ENCODE measurements at regions not wholly inside any gene's neighbourhood (a gene's known extent, or its start where the extent isn't known, plus 50 kb on each side); places are given as distances from the start of the nearest gene placed in this dataset.
"Not testable (repeated sequence)": the region's sequence is repeated elsewhere in the genome, so short reads cannot be mapped to it uniquely, and the experiment has no call there.

GRCh38 chr10:45122180-45122860 lies 121.6 kb downstream of the ZNF22 start:
- not testable (repeated sequence) for DNase-seq

GRCh38 chr10:45135443-45136198 lies 134.9 kb downstream of the ZNF22 start:
- DNase-seq, result no peak

- no peak for DNase-seq
These were observed 135.5 kb downstream of the ZNF22 start for GRCh38 chr10:45136256-45136655.

GRCh38 chr10:45144326-45145070 lies 143.8 kb downstream of the ZNF22 start:
- DNase-seq, result no peak

- DNase-seq, result not testable (repeated sequence)
These were observed 144.4 kb downstream of the ZNF22 start for GRCh38 chr10:45145143-45145542.

- DNase-seq, result no peak
These were observed 146.3 kb downstream of the ZNF22 start for GRCh38 chr10:45147000-45147399.

- DNase-seq, result no peak
These were observed 150.3 kb downstream of the ZNF22 start for GRCh38 chr10:45150997-45151396.

- no peak for DNase-seq
These were observed 150.9 kb downstream of the ZNF22 start for GRCh38 chr10:45151467-45152214.

GRCh38 chr10:45152726-45153125 lies 152.0 kb downstream of the ZNF22 start:
- DNase-seq, result no peak

- DNase-seq, result no peak
These were observed 153.8 kb downstream of the ZNF22 start for GRCh38 chr10:45154502-45154901.

GRCh38 chr10:45155784-45156183 lies 155.1 kb downstream of the ZNF22 start:
- no peak for DNase-seq

GRCh38 chr10:45160271-45160670 lies 155.1 kb downstream of the OR13A1 start:
- DNase-seq, result no peak

- no peak for DNase-seq
These were observed 152.0 kb downstream of the OR13A1 start for GRCh38 chr10:45163315-45163975.

GRCh38 chr10:45175520-45176118 lies 139.8 kb downstream of the OR13A1 start:
- DNase-seq, result not testable (repeated sequence)

- no peak for DNase-seq
These were observed 135.7 kb downstream of the OR13A1 start for GRCh38 chr10:45179691-45180090.

- DNase-seq, result no peak
These were observed 134.9 kb downstream of the OR13A1 start for GRCh38 chr10:45180507-45180906.

GRCh38 chr10:45180946-45181875 lies 134.2 kb downstream of the OR13A1 start:
- DNase-seq, result no peak

GRCh38 chr10:45183174-45183573 lies 132.2 kb downstream of the OR13A1 start:
- DNase-seq, result no peak

GRCh38 chr10:45197816-45198485 lies 117.5 kb downstream of the OR13A1 start:
- no peak for DNase-seq
